OCI-LY7 (cell line): ENCODE measurements at regions not wholly inside any gene's neighbourhood (a gene's known extent, or its start where the extent isn't known, plus 50 kb on each side); places are given as distances from the start of the nearest gene placed in this dataset.

ENCODE experiments used
- EZH2phosphoT487 ChIP-seq: fragments of 200-600 bp; sonication (generic); IDR thresholded peaks from 2 replicates; pipeline ENCODE4 v1.6.1; 2018; ENCODE audit warnings: low read depth, borderline replicate concordance, mild to moderate bottlenecking, mixed run types, antibody characterized with exemption, low read length, moderate library complexity, mixed read lengths
- TF ChIP-seq, protein P1 (sequence below): fragments of 200-600 bp; sonication (generic); conservative IDR thresholded peaks from 2 replicates; pipeline ENCODE4 v1.5.1; 2014; ENCODE audit warnings: mild to moderate bottlenecking, antibody characterized with exemption, low read length, moderate library complexity, mixed read lengths

DNA sequence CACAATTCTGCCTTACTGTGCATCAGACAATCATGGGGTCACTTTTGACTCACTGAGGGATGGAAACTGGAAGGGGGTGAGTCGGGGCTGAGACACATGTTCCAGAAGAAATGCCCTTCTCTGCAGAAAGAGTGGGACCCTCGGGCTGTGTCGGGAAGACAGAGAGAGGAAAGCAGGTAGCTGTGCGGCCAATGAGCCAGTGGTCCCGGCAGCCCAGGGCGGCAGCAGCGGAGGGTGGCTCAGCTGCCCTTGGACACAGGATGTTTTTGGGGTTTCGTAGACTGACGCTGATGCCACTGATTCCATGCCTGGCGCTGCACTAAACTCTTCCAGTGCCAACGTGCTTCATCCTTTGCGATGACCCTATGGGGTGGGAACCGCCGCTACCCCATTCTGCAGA is 78.4 kb upstream of the PPP1R26 start:
- TF ChIP-seq EZH2phosphoT487, result no peak
- TF ChIP-seq, protein P1, sequence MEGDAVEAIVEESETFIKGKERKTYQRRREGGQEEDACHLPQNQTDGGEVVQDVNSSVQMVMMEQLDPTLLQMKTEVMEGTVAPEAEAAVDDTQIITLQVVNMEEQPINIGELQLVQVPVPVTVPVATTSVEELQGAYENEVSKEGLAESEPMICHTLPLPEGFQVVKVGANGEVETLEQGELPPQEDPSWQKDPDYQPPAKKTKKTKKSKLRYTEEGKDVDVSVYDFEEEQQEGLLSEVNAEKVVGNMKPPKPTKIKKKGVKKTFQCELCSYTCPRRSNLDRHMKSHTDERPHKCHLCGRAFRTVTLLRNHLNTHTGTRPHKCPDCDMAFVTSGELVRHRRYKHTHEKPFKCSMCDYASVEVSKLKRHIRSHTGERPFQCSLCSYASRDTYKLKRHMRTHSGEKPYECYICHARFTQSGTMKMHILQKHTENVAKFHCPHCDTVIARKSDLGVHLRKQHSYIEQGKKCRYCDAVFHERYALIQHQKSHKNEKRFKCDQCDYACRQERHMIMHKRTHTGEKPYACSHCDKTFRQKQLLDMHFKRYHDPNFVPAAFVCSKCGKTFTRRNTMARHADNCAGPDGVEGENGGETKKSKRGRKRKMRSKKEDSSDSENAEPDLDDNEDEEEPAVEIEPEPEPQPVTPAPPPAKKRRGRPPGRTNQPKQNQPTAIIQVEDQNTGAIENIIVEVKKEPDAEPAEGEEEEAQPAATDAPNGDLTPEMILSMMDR, result no peak
